H9 (cell line): ENCODE measurements at regions not wholly inside any gene's neighbourhood (a gene's known extent, or its start where the extent isn't known, plus 50 kb on each side); places are given as distances from the start of the nearest gene placed in this dataset.

Experiments
- DNase-seq: peaks from one replicate; pipeline ENCODE4 v3.0.0-alpha.2; 2017
- H2AFZ ChIP-seq: one replicate; pipeline ENCODE4 v1.6.1; 2013; ENCODE audit warnings: mild to moderate bottlenecking, low read length, control low read depth, moderate library complexity
- H2AK5ac ChIP-seq: 2 replicates; pipeline ENCODE4 v1.6.1; 2013; ENCODE audit warnings: low read length, control low read depth, mixed read lengths; ENCODE audit not compliant: insufficient read length
- H2BK120ac ChIP-seq: one replicate; pipeline ENCODE4 v1.6.1; 2013; ENCODE audit warnings: low read depth, mild to moderate bottlenecking, low read length, control low read depth, inconsistent platforms; ENCODE audit not compliant: poor library complexity, severe bottlenecking
- H2BK12ac ChIP-seq: 2 replicates; pipeline ENCODE4 v1.6.1; 2013; ENCODE audit warnings: low read length, control low read depth, mixed read lengths, low read depth; ENCODE audit not compliant: insufficient read length
- H2BK15ac ChIP-seq: 2 replicates; pipeline ENCODE4 v1.6.1; 2013; ENCODE audit warnings: low read depth, low read length, control low read depth
- H2BK20ac ChIP-seq: one replicate; pipeline ENCODE4 v1.6.1; 2013; ENCODE audit warnings: low read depth, mild to moderate bottlenecking, low read length, control low read depth, inconsistent platforms; ENCODE audit not compliant: poor library complexity, severe bottlenecking
- H2BK5ac ChIP-seq: 2 replicates; pipeline ENCODE4 v1.6.1; 2013; ENCODE audit warnings: low read length, control low read depth, mixed read lengths; ENCODE audit not compliant: insufficient read length
- H3K14ac ChIP-seq: 2 replicates; pipeline ENCODE4 v1.6.1; 2013; ENCODE audit warnings: low read length, control low read depth; ENCODE audit not compliant: insufficient read depth
- H3K18ac ChIP-seq: 2 replicates; pipeline ENCODE4 v1.6.1; 2013; ENCODE audit warnings: low read depth, mild to moderate bottlenecking, mixed read lengths, low read length, control low read depth; ENCODE audit not compliant: insufficient read length
- H3K23ac ChIP-seq: 2 replicates; pipeline ENCODE4 v1.6.1; 2013; ENCODE audit warnings: low read length, control low read depth, mixed read lengths, low read depth; ENCODE audit not compliant: insufficient read length
- H3K23me2 ChIP-seq: 2 replicates; pipeline ENCODE4 v1.6.1; 2013; ENCODE audit warnings: low read depth, mild to moderate bottlenecking, mixed read lengths, low read length, control low read depth; ENCODE audit not compliant: insufficient read length, poor library complexity, severe bottlenecking
- H3K27ac ChIP-seq: 2 replicates; pipeline ENCODE4 v1.5.1; 2013; ENCODE audit warnings: low read length, control low read depth, mixed read lengths, low read depth; ENCODE audit not compliant: insufficient read length
- H3K27me3 ChIP-seq: 2 replicates; pipeline ENCODE4 v1.6.1; 2013; ENCODE audit warnings: low read length, control low read depth, inconsistent platforms; ENCODE audit not compliant: insufficient read depth
- H3K4ac ChIP-seq: 2 replicates; pipeline ENCODE4 v1.6.1; 2013; ENCODE audit warnings: low read depth, mild to moderate bottlenecking, control low read depth, inconsistent platforms, low read length, moderate library complexity
- H3K4me1 ChIP-seq: 2 replicates; pipeline ENCODE4 v1.6.1; 2013; ENCODE audit warnings: low read length, control low read depth, inconsistent platforms; ENCODE audit not compliant: insufficient read depth
- H3K4me2 ChIP-seq: 2 replicates; pipeline ENCODE4 v1.6.1; 2013; ENCODE audit warnings: low read length, control low read depth, mixed read lengths; ENCODE audit not compliant: insufficient read length, insufficient read depth
- H3K56ac ChIP-seq: 2 replicates; pipeline ENCODE4 v1.6.1; 2013; ENCODE audit warnings: low read depth, mild to moderate bottlenecking, mixed read lengths, low read length, control low read depth; ENCODE audit not compliant: insufficient read length
- H3K79me1 ChIP-seq: 2 replicates; pipeline ENCODE4 v1.6.1; 2013; ENCODE audit warnings: low read depth, mild to moderate bottlenecking, moderate library complexity, low read length, control low read depth, inconsistent platforms; ENCODE audit not compliant: insufficient read depth, poor library complexity, severe bottlenecking
- H3K79me2 ChIP-seq: 2 replicates; pipeline ENCODE4 v1.6.1; 2013; ENCODE audit warnings: low read length, control low read depth, inconsistent platforms; ENCODE audit not compliant: insufficient read depth
- H3K9ac ChIP-seq: 2 replicates; pipeline ENCODE4 v1.6.1; 2013; ENCODE audit warnings: low read length, control low read depth, mixed read lengths; ENCODE audit not compliant: insufficient read length; ENCODE audit errors: extremely low read depth
- H3K9me3 ChIP-seq: one replicate; pipeline ENCODE4 v1.6.1; 2013; ENCODE audit warnings: low read depth, low read length, inconsistent platforms; ENCODE audit not compliant: control insufficient read depth
- H3T11ph ChIP-seq: one replicate; pipeline ENCODE4 v1.6.1; 2013; ENCODE audit warnings: mild to moderate bottlenecking, low read length, control low read depth, inconsistent platforms
- H4K20me1 ChIP-seq: one replicate; pipeline ENCODE4 v1.6.1; 2013; ENCODE audit not compliant: control insufficient read depth, insufficient read length, insufficient read depth
- H4K5ac ChIP-seq: 2 replicates; pipeline ENCODE4 v1.6.1; 2013; ENCODE audit warnings: low read depth, mild to moderate bottlenecking, mixed read lengths, low read length, control low read depth; ENCODE audit not compliant: insufficient read length
- H4K8ac ChIP-seq: replicated peaks from 2 replicates; pipeline ENCODE4 v1.6.1; 2013; ENCODE audit warnings: low read length, control low read depth, mixed read lengths, low read depth; ENCODE audit not compliant: insufficient read length
- H4K91ac ChIP-seq: 2 replicates; pipeline ENCODE4 v1.6.1; 2013; ENCODE audit warnings: low read depth, mild to moderate bottlenecking, moderate library complexity, mixed read lengths, low read length, control low read depth; ENCODE audit not compliant: insufficient read length
- H3K27ac Mint-ChIP-seq, 3 experiments: 2 replicates in 2 of 3; 3 replicates in 1 of 3; pipeline ENCODE4 v1.8.0; 2020 to 2021; ENCODE audit warnings: mixed read lengths in 3 of 3, mild to moderate bottlenecking in 1 of 3, moderate library complexity in 1 of 3
- H3K27me3 Mint-ChIP-seq: 2 replicates; pipeline ENCODE4 v1.8.0; 2021; ENCODE audit warnings: low read depth, mild to moderate bottlenecking, moderate library complexity, mixed read lengths
- H3K36me3 Mint-ChIP-seq, 3 experiments: 2 replicates in 2 of 3; 3 replicates in 1 of 3; pipeline ENCODE4 v1.8.0; 2020 to 2021; ENCODE audit warnings: low read depth in 3 of 3, mixed read lengths in 3 of 3; ENCODE audit not compliant: insufficient read depth in 1 of 3
- H3K4me1 Mint-ChIP-seq, 2 experiments: 2 replicates each; pipeline ENCODE4 v1.8.0; 2020; ENCODE audit warnings: mixed read lengths in 2 of 2
- H3K4me3 Mint-ChIP-seq, 2 experiments: 2 replicates in 1 of 2; 3 replicates in 1 of 2; pipeline ENCODE4 v1.8.0; 2020 to 2021; ENCODE audit warnings: mild to moderate bottlenecking in 2 of 2, mixed read lengths in 2 of 2, moderate library complexity in 1 of 2
- H3K9me3 Mint-ChIP-seq, 2 experiments: 2 replicates in 1 of 2; 3 replicates in 1 of 2; pipeline ENCODE4 v1.8.0; 2020; ENCODE audit warnings: mild to moderate bottlenecking in 2 of 2, mixed read lengths in 2 of 2, moderate library complexity in 1 of 2
- WGBS: extraction: QIAGEN DNeasy Blood & Tissue Kit; methylation state at CpG from one replicate; pipeline ENCODE4 v1.1.7; 2013; ENCODE audit warnings: missing lambda C conversion rate, low lambda C conversion rate, mixed read lengths; ENCODE audit not compliant: insufficient read length; ENCODE audit errors: extremely low coverage; 5-methylcytosine and 5-hydroxymethylcytosine counted together
- TF ChIP-seq, protein P1 (sequence below): fragments of 200-600 bp; sonication (generic); conservative IDR thresholded peaks from 3 replicates; pipeline ENCODE4 v1.8.0; 2021; ENCODE audit warnings: antibody characterized with exemption, mild to moderate bottlenecking

DNA sequence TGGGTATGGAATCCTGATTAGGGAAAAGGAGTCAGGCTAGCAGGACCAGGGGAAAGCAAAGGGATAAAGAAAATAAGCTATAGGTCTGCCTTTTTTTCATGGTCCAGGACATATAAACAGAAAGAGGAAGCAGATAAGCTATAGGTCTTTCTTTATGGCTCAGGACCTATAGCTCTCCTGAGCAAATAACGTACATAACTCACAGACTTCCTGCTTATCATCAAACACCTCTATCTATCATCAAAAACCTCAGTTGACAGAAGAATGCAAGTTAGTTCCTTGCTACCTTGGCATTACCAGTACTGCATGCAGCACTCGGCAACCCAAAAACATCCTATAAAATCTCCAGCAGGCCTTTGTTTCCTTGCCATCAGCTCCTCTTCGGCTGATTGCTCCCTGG is 238.7 kb upstream of the OR4E1 start:
- no peak overlapping the region for H3K9ac ChIP-seq
- H3K4ac ChIP-seq, result no peak overlapping the region
- no peaks in the 10 kb centered on the region for H3K79me2 ChIP-seq
- no peaks in the 10 kb centered on the region for H3K27me3 ChIP-seq
- no peaks in the 10 kb centered on the region for H3K4me1 ChIP-seq
- H3K18ac ChIP-seq, result no peak overlapping the region
- H4K5ac ChIP-seq, result no peak overlapping the region
- H3K23me2 ChIP-seq, result no peaks in the 10 kb centered on the region
- TF ChIP-seq, protein P1, sequence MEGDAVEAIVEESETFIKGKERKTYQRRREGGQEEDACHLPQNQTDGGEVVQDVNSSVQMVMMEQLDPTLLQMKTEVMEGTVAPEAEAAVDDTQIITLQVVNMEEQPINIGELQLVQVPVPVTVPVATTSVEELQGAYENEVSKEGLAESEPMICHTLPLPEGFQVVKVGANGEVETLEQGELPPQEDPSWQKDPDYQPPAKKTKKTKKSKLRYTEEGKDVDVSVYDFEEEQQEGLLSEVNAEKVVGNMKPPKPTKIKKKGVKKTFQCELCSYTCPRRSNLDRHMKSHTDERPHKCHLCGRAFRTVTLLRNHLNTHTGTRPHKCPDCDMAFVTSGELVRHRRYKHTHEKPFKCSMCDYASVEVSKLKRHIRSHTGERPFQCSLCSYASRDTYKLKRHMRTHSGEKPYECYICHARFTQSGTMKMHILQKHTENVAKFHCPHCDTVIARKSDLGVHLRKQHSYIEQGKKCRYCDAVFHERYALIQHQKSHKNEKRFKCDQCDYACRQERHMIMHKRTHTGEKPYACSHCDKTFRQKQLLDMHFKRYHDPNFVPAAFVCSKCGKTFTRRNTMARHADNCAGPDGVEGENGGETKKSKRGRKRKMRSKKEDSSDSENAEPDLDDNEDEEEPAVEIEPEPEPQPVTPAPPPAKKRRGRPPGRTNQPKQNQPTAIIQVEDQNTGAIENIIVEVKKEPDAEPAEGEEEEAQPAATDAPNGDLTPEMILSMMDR, result no peak
- H4K91ac ChIP-seq, result no peak overlapping the region
- H2BK12ac ChIP-seq, result no peak overlapping the region
- no peak overlapping the region for H3K14ac ChIP-seq
- DNase-seq, result no peak
- H2BK20ac ChIP-seq, result no peak overlapping the region
- no peak overlapping the region for H4K8ac ChIP-seq
- no peak overlapping the region for H2BK5ac ChIP-seq
- Mint-ChIP-seq H3K36me3 (no peaks in the 10 kb centered on the region), H3K4me1 (peaks cover 3% of the 10 kb centered on the region in 2 experiments; a peak in 3 of 4 replicates), H3K27ac (no peak overlapping the region), H3K9me3 (no peaks in the 10 kb centered on the region), H3K27me3 (peaks cover 8% of the 10 kb centered on the region), H3K4me3 (no peak overlapping the region)
- H2AFZ ChIP-seq, result no peak overlapping the region
- no peaks in the 10 kb centered on the region for H4K20me1 ChIP-seq
- no peak overlapping the region for H2BK120ac ChIP-seq
- H3K4me2 ChIP-seq, result no peak overlapping the region
- no peak overlapping the region for H3K27ac ChIP-seq
- H3K56ac ChIP-seq, result no peak overlapping the region
- no peak overlapping the region for H3T11ph ChIP-seq
- no peak overlapping the region for H3K23ac ChIP-seq
- no peaks in the 10 kb centered on the region for H3K9me3 ChIP-seq
- no peak overlapping the region for H2BK15ac ChIP-seq
- H2AK5ac ChIP-seq, result no peak overlapping the region
- H3K79me1 ChIP-seq, result no peaks in the 10 kb centered on the region
- WGBS, result no CpG with 5 or more reads among the region's 3 CpGs
